ENCODE measurements at regions not wholly inside any gene's neighbourhood (a gene's known extent, or its start where the extent isn't known, plus 50 kb on each side); places are given as distances from the start of the nearest gene placed in this dataset.
A peak's percentile ranks its signal among the peaks of the same experiment; 100 is the strongest.

DNA sequence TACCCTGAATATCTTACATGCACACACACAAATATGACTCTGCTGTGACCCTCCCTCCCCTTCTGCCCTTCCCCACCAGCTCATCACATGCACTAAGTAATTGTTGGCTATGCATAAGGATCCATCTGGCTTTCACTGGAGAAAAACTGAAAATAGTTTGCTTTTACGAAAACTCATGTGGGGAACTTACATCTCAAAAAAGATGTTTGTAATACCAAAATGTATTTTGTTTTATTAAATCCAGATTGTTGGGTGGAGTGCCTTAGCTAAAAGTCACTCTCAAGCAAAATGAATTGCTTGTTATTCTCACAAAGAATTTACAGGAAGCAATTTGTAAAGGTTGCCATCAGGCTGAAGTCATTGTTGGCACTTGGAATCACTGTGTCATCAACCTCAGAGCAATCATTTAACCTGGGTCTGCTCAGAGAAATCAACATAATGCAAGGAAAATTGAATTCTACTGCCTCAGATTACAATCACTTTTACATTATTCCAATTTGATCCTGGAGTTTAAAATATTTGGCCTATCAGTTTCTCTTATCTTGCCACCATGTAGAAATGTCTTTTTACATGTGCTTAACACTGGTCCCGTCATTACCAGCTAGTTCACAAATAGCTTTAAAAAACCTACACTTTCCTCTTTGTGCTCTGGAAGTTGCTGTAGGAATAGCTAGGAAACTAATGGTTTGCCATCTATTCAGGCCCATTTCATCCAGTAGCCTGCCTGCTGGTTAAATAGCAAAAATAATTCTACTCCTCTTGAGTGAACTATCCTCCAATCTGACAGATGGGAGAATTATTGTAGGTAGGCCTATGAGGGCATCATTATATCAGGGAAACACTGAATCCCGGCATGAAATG lies 90.3 kb upstream of the TMEM17 start:
- no peak for DNase-seq

DNA sequence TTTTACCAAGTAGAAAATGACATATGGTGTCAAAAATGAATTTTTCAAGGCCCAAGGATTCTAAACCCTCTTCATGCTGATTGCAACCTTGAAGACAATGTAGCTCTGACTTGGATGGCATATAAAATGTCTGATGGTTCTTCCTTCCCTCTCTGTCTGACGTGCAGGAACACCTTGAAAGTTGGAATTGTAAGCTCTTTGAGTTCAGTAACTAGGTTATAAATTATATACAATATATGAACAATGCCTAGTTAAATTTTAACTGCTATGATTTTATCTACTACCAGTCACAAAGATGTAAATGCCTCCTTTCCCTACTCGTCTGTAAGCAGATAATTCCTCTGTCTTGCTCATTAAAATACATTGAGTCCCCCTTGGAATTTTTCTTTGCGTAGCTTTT lies 89.5 kb upstream of the TMEM17 start:
- DNase-seq = no peak

DNA sequence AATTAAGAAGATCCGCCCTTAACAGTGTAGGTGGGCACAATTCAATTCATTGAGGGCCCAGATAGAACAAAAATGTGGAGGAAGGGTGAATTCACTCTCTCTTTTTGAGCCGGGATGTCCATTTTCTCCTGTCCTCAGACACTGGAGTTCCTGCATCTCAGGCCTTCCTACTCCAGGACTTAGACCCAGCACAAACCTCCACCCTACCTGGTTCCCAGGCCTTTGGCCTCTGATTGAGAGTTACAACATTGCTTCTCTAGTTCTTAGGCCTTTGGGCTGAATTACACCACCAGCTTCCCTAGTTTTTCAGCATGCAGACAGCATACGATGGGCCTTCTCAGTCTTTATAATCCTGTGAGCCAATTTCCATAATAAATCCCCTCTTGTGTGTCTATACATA lies 87.8 kb upstream of the TMEM17 start:
- DNase-seq = no peak

DNA sequence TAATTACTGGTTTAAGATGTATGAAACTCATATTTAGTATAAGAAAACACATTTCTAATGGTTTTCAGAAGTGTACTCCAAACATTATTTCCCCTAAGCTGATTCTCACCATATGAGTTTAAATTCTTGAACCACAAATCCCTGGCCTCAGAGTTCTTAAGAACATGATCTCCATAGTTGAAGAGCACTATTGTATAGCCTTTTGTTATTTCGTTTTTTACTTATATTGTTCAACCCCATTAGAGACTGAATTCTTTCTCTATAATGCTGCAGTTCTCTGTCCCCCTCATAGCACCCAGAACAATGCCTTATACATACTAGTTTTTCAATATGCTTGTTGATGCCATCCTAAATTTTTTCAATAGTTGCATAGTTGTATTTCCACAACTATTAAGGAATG lies 85.5 kb upstream of the TMEM17 start:
- no peak for DNase-seq

DNA sequence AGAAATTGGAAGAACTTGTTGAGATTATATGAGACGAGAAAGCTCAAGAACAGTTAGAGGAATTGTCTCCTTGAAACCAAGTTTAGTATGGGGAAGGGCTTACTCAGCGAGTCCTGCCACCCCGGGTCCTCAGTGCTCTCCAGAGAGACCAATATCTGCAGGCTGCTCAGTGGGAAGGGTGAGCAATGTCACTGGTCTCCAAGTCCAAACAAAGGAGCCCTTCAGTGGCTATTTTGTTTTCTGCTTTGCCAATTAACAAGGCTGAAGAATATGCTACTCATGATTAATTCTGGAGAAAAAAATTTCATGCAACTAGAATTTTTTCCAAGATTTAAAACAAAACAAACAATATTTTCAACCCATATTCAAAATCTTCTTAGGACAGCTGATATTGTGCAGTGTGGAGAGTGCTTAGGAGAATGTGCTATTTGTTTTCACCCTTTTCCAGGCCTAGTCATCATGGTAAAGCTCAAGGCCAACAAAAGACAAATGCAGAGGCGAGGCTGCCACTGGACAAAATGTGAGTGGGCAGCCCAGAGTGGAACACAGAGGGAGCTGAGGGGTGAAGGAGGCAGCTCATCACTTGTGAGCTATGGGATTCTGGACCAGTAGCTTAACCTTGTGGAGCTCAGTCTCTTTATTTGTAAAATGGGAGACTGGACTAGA lies 83.8 kb upstream of the TMEM17 start:
- DNase-seq = peak in 29 of 56 donors; percentile 1 to 64 (median 17)

DNA sequence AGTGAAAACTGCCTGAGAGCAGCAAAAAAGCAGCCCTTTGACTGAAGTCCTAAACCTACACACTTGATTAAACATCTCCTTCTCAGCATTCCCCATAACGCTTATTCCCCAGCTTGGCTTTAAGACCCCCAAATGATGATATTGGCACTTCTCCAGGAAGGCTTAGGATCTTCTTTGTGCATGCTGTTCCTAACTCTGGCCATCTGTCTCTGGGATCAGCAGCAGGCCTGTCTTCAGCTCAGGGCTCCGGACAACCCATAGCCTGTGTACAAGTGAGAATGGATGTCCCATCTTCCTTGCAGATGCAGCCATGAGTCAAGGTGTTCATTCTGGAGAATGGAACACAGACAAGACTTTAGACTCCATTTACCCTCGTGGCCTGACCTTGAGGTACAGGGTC lies 81.6 kb upstream of the TMEM17 start:
- no peak for DNase-seq

DNA sequence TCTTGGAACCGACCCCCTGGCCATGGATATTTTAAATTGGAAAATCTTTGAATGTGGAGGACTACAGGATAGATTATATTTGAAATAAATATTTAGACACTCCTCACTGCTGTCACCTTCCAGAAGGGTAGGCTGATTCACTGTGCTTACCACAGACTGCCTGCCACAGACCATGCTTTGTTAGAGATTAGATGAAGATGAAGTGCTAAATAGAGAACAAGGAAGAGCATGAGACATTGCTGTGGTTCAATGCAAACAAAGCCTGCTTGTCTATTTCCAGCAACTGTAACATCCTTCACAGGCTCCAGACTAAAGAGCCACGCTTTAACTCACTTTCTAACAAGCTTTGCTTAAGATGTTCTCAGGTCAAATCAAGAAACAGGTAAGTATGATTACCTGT lies 81.0 kb upstream of the TMEM17 start:
- DNase-seq = peak in 1 of 56 donors; percentile 4

DNA sequence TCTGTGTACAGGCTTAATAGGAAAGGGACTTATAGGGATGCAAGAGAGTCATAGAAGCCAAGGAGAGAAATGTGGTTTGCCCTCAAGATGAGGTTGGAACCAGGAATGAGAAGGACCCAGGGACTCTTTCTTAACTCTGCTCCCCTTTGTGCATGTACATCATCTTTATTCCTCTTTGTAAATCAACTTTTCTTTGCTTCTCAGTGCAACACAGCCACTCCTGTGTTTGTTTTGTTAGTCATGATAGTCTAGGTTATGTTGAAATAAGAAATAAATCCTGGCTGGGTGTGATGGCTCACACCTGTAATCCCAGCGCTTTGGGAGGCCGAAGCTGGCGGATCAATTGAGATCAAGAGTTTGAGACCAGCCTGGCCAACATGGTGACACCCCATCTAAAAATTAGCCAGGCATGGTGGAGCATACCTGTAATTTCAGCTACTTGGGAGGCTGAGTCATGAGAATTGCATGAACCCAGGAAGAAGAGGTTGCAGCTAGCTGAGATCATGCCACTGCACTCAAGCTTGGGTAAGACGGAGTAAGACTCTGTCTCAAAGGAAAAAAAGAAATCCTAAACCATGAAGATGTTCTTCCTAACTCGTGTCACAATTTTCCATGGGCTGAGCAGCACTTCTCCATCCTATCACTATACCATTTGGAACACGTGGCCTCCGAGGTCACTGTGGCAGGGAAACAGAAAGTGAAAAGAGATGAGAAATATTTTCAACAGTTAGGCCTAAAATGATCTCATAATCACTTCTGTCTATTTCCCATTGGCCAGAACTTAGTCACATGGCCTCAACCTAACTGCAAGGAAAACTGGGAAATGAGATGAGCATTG lies 73.0 kb upstream of the TMEM17 start:
- no peak for DNase-seq

DNA sequence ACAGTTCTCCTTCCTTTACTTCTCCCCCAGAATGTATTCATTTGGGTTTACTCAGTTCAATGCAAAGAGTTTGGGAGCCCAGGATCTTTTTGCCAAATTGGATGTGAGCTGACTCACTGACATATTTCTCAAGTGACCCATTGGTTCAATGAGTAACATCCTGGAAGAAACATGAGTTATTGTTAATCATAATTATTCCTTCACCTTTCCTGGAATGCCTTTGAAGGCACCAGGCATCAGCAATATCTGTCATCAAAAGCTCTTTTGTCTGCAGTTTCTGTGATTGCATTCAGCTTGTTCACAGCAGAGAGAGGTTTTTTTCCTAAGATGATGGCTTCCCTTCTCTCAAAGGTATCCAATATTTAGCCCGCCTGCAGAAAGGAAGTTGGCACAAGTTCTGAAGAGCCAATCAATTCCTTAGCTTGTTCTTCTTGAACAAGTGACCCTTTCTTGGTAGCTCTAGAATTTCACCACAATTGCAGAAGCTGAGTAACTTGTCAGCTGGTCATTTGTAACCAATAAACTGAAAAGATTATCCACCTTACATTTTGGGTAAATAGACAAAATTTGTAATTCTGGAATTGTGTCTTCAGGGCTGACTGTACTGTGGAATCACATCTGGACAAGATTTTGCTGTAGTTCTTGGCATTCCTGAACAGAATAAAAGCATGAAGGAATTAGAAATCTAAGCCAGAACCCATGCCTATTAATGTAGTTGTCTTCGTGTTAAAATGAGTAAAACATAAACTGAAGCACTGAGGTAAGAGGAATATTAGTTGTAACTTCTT lies 72.2 kb upstream of the TMEM17 start:
- no peak for DNase-seq

DNA sequence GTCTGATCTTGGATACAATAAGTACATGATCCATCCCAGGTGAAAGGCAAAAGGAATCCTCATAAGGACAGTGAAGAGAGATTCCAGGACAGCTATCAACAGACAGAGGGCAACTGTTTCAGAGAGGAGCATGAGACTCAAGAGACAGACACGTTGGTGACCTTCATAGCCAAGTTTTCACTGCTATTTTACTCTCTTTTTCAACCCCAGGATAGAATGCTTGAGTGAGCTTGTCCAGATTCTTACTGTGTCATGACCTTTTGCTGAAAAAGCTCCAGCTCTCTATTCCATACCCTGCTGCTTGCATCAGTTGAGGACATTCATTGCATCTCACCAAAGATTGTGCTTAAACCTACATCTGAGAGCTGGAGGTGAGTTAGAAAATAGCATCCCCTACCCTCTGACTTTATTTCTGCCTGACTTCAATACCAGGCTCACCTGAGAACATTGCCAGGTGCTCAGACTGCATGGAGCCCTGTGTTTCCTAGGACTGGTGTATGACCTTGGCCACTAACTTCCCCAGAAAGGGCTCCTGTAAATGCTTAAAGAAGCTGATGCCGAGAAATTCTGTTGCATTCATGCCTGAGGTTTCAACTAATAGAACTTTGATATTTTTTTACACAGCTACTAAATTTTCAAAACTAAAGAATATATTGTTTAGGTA lies 70.4 kb upstream of the TMEM17 start:
- no peak for DNase-seq

DNA sequence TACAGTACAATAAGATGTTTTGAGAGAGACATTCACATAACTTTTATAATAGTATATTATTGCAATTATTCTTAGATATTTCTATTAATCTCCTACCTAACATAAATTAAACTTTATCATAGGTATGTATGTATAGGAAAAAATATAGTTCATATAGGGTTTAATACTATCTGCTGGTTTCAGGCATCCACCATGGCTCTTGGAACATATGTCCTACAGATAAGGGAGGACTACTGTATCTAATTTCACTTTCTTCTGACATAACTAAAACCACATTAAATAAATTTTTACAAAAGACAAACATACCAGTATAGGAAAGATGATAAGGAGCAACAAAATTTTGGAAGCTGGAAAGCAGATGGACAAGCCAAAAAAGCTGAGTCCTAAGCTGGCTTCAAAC lies 67.9 kb upstream of the TMEM17 start:
- DNase-seq = no peak

DNA sequence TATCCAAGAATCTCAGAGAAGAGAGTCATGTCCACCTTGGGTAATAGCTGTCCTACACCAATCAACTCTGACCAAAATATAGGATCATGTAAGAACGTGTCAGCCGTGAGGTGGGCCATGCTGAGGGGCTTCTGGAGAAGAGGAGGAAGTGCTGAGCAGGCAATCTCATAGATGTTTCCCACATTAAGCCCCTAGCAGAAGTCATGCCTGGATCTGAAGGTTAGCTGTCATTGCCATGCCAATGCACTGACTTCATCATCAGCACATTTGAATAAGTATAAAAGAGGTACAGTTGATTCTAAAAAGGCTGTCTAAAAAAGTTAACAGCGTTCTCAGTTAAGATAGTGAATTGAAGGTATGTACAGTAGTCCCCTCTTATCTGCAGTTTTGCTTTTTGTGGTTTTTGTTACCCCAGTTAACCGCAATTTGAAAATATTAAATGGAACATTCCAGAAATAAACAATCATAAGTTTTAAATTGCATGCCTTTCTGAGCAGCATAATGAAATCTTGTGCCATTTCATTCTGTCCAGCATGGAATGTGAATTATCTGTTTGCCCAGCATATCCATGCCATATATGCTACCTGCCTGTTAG lies 67.2 kb upstream of the TMEM17 start:
- DNase-seq = no peak

DNA sequence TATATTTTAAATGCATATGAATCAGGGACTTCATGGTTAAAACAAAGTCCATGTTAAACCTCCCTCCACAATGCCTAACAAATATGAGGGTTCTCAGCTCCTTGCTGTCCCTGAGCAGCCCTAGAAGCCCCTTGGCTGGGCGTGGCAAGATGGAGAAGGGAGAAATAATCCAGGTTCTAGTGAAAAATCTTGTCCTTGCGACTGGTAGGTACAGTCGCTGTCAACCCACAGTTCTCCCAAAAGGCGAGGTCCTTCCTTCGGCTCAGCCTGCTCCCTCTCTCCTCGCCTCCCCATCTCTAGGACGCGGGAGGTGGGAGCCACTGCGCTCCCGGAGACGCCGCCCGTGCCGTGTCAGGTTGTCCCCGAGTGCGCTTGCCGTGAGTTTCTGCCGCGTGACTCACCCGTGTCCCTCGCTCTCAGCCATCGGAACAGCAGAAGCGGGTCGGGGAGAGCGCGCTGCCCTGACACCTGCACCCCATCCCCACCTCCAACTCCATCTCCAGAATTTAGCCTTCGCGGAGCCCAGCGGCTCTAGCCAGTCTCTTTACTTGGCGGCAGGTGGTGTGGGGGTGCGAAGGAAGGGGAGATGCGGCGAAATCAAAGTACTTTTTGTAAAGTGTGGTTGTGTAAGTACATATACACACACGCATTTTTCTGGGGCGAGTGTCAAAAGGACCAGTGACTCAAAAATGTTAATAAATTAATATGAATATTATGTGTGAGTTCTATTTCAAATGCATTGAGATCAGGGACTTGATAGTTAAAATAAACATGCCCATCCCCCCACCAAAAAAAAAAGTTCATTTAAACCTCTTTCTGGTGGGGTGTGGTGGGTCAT lies 65.1 kb upstream of the TMEM17 start:
- DNase-seq = peak in 15 of 56 donors; percentile 2 to 56 (median 6)

DNA sequence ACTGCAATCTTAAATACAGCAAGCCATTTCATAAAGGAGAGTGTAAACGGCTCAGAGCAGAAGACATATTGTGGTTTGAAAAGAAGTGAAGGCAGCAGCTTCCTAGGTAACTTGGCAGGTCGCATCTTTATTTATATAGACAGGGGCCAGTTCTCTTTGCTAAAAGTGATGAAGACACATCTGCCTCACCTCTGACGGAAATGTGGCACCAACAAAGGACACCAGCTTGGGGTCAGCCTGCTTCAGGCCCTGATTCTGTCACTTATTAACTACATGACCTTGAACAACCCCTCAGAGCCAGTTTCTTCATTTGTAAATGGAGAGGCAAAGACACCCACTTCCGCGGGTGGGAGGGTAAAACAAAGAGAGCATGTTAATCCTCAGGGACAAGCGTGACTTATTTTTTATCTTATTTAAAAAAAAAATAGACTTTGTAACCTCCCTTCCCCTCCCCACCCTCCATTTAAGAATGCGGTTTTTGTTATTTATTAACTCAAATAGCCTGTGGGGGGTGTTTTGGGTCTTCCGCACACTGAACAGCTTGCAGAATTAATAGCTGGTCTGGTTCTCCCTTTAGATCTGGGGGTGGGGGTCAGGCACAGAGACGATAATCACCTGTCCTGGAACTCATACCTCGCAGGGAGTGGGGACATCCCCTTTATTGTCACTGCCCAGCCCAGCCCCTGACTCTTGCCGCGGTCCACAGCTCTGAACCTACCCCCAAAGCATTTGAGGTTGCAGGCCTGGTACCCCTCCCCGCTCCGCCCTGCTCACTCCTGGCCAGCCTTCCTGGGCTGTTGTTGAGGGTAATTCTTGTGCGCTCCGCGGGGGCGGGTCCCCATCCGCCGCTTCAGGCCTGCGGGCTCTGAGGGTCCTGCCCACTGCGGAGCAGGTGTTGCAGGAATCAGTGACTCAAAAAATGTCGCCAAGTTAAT lies 64.2 kb upstream of the TMEM17 start:
- no peak for DNase-seq

DNA sequence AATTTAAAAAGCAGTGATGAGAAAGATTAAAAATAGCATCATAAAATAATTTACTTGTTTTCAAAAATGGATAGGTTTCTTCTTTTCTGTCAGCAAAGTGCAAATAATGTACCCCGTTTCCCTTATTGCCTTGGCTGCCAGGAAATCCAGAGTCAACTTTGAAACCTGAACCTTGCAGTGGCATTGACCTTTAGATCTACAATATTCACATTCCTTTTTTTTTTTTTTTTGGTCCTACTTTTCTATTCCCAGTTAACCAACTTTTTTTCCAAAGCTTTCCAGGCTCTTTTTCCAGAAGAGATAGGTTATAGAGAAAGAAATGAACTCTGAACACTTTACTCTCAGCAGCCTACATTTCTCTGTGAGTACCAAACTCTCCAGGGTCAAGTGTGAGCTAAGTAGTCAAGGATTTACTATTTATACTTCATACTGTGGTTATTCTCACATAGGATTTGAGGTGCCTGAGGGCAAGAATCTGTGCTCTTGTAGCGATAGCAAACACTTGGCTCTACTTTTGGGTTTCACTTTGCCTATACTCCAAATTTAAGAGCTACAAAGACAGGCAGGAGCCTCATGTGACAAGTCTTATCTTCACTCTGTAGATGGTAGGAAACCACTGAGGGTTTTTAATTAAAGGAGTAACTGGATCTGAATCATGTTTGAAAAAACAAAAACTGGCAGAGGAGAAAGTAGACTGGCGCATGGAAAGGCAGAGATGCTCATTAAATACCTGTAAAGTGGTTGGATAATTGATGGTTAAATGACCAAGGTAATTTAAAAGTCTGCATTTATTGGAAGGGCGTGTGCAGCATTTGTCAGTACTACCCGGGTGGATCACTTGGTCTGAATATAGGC lies 63.2 kb upstream of the TMEM17 start:
- DNase-seq = no peak

DNA sequence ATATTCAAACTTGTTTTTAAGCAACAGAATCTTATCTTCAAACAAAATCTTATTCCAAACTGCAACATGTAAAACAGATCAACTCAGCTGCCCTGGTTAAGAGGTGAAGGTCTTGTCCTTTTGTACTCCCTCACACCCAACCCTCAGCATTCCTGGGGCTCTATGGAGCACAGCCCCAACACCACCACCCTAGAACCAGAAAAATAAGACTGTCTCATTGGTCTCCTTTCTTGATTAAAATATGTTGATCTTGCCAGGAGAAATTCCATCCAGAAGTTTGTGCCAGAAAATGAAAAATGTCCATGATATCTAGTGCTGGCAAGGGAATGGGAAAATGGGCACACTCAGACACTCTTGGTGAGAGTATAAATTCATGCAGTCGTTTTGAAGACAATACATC lies 62.1 kb upstream of the TMEM17 start:
- no peak for DNase-seq

DNA sequence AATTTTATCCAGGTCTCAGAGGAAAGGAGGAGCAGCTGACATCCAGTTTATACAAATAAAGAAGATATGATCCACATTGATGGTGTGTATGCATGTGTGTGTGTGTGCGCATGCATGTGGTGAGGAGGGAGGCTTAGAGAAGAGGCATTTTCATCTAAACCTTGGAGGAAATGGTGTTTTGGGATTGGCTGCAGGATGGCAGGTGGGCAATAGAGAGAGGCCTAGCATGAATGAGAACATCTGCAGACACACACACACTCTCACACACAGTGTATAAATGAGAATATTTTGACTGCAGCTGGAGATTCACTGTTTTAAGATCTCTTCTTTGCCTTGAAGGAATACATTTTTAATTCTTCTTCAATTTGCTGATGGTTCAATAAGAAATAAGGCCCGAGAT lies 61.7 kb upstream of the TMEM17 start:
- no peak for DNase-seq
